ENCODE measurements at regions not wholly inside any gene's neighbourhood (a gene's known extent, or its start where the extent isn't known, plus 50 kb on each side); places are given as distances from the start of the nearest gene placed in this dataset.

DNA sequence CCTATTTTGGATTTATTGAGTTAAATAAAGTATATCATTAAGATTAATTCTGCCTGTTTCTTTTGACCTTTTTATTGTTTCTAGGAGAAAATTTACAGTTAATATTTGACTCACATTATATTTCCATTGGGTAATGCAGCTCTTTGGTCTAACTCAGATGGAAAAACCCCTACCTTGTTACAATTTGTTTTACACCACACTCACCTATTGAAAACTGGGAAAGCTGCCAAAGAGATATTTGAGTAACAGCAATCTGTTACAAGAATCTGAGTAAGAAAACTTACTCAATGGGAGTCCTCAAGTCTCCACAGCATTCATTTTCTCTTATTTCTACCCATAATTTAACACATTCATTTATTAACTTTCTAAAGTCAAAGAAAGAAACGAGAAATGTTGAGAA, 108.0 kb upstream of the TLL1 start:
- TF ChIP-seq, protein P1, sequence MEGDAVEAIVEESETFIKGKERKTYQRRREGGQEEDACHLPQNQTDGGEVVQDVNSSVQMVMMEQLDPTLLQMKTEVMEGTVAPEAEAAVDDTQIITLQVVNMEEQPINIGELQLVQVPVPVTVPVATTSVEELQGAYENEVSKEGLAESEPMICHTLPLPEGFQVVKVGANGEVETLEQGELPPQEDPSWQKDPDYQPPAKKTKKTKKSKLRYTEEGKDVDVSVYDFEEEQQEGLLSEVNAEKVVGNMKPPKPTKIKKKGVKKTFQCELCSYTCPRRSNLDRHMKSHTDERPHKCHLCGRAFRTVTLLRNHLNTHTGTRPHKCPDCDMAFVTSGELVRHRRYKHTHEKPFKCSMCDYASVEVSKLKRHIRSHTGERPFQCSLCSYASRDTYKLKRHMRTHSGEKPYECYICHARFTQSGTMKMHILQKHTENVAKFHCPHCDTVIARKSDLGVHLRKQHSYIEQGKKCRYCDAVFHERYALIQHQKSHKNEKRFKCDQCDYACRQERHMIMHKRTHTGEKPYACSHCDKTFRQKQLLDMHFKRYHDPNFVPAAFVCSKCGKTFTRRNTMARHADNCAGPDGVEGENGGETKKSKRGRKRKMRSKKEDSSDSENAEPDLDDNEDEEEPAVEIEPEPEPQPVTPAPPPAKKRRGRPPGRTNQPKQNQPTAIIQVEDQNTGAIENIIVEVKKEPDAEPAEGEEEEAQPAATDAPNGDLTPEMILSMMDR (IDR thresholded peaks at IDR 0.05) = no peak
- no peak for TF ChIP-seq POLR2A (IDR thresholded peaks at IDR 0.05)
- H3K4me3 ChIP-seq (ENCODE audit: low read depth, poor library complexity, severe bottlenecking) = no peak overlapping the region
- 84 to 91% methylated on average over 1 of the region's 1 CpG for WGBS, 2 donors
- intact Hi-C loops (cut with DNase I; ENCODE audit: low total_unique reads) = no loop called here
- no peak for DNase-seq (ENCODE audit: low spot score in 2 of 2)

DNA sequence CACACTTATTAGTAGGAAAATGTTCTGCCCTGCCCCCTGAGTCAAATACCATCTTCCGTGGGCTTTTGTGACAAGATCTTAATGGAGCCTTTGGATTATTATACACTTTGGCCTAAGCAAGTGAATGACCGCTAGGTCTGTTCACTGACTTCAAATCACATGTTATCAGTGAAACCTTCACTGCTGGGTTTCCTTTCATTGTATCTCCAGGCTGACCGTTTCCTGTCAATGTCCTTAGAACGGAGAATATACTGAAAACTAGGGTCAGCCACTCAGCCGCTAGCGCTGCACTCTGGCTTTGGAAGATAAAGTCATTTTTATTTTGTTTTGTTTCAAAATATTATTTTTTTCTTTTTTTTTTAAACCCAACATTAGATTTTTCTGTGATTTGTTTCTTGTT, 107.0 kb upstream of the TLL1 start:
- DNase-seq (ENCODE audit: low spot score in 2 of 2) = no peak
- intact Hi-C loops (cut with DNase I; ENCODE audit: low total_unique reads) = no loop called here
- 85 to 94% methylated on average over 6 of the region's 6 CpGs for WGBS, 2 donors
- no peak for TF ChIP-seq POLR2A (IDR thresholded peaks at IDR 0.05)
- TF ChIP-seq, protein P1 (IDR thresholded peaks at IDR 0.05) = no peak
- no peak overlapping the region for H3K4me3 ChIP-seq (ENCODE audit: low read depth, poor library complexity, severe bottlenecking)

DNA sequence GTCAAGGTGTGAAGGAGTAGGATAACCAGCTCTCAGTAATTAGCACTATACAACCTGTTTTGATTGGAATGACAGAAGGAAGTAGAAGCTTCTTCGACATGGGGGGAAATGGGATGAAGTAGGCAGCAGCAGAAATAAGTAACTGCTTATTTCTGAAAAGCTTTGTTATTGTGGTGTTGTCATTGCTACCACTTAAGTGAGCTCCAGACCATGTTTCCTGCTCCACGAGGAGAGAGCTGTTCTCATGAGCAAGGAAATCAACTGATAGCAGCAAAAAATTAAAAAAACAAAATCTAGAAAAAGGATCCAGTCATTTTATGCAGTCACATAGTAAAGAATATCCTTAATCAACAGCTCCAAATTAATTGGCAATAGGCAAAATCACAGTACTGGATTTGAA, 106.1 kb upstream of the TLL1 start:
- no peak overlapping the region for H3K4me3 ChIP-seq (ENCODE audit: low read depth, poor library complexity, severe bottlenecking)
- DNase-seq (ENCODE audit: low spot score in 2 of 2) = no peak
- 39 to 48% methylated on average over 2 of the region's 2 CpGs for WGBS, 2 donors
- intact Hi-C loops (cut with DNase I; ENCODE audit: low total_unique reads) = no loop called here
- no peak for TF ChIP-seq POLR2A (IDR thresholded peaks at IDR 0.05)
- TF ChIP-seq, protein P1 (IDR thresholded peaks at IDR 0.05) = no peak

DNA sequence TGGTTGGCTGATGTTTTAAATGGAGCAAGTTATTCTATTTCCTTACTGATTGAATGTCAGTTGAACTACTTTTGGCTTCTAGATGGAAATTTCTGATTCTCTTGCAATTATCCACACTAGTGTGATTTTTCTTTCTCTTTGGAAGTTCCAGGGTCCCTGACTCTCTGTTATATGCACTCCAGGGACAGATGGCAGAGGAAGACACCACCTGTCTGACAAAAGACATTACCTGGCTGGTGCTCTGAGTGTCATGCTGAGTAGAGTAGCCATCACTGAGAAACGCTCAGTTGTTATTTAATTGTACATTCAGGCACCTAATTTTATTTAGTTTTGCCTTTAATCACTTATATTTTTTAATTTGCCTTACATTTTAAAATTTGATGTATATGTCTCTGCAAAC, 105.4 kb upstream of the TLL1 start:
- intact Hi-C loops (cut with DNase I; ENCODE audit: low total_unique reads) = no loop called here
- DNase-seq (ENCODE audit: low spot score in 2 of 2) = no peak
- 82 to 94% methylated on average over 1 of the region's 1 CpG for WGBS, 2 donors
- no peak overlapping the region for H3K4me3 ChIP-seq (ENCODE audit: low read depth, poor library complexity, severe bottlenecking)
- TF ChIP-seq, protein P1 (IDR thresholded peaks at IDR 0.05) = no peak
- TF ChIP-seq POLR2A (IDR thresholded peaks at IDR 0.05) = no peak

DNA sequence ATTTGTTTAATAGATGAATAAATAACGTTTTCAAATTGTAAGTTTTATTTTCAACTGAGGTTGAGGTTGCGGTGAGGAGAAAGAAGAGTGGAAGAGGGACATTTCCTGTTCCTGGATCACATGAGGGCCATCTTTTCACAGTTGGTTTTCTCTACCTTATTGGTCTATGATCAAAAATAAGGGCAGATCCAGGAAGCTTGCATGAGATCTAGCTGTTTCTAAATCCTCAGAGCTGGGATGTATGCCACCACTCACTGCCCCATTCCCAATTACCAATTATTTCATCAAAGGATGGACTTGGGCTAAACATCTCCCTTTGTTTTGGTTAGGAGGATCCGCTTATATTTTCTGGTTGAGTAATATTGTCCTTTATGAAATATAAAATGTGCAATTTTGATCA, 104.8 kb upstream of the TLL1 start:
- intact Hi-C loops (cut with DNase I; ENCODE audit: low total_unique reads) = no loop called here
- TF ChIP-seq, protein P1 (IDR thresholded peaks at IDR 0.05) = no peak
- TF ChIP-seq POLR2A (IDR thresholded peaks at IDR 0.05) = no peak
- H3K4me3 ChIP-seq (ENCODE audit: low read depth, poor library complexity, severe bottlenecking) = no peak overlapping the region
- DNase-seq (ENCODE audit: low spot score in 2 of 2) = no peak
- 88 to 93% methylated on average over 3 of the region's 3 CpGs for WGBS, 2 donors

DNA sequence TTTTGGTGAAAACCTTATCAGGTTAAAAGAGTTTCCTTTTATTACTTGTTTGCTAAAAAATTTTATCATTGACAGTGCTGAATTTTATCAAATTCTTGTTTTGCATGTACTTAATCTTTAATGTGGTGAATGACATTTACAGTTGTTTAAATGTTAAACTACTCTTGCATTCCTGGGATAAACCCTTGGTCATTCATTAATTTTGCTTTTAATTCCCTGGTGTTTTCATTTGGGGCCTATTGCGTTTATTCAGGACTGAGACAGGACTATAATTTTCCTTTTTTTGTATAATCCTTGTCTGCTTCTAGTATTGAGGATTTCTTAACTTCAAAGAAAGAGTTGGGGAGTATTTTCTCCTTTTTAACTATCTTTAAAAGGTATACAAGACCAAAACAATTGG, 98.7 kb upstream of the TLL1 start:
- no peak for DNase-seq (ENCODE audit: low spot score in 2 of 2)
- WGBS, 2 donors = 81 to 83% methylated on average over 1 of the region's 1 CpG
- TF ChIP-seq, protein P1 (IDR thresholded peaks at IDR 0.05) = no peak
- no peak for TF ChIP-seq POLR2A (IDR thresholded peaks at IDR 0.05)
- no peak overlapping the region for H3K4me3 ChIP-seq (ENCODE audit: low read depth, poor library complexity, severe bottlenecking)
- intact Hi-C loops (cut with DNase I; ENCODE audit: low total_unique reads) = no loop called here

All from lower leg skin (tissue), 4 donors.